HL-60 (cell line): ENCODE measurements at regions not wholly inside any gene's neighbourhood (a gene's known extent, or its start where the extent isn't known, plus 50 kb on each side); places are given as distances from the start of the nearest gene placed in this dataset.

Source experiments
- DNase-seq, 2 experiments: peaks; one replicate each; pipeline ENCODE4 v3.0.0-alpha.2; 2010 to 2020; ENCODE audit warnings: low read depth in 1 of 2, low spot score in 1 of 2
- H3K27ac ChIP-seq: fragments of 250-450 bp; sonication (Bioruptor Pico); replicated peaks from 2 replicates; pipeline ENCODE4 v1.5.1; 2020; ENCODE audit warnings: mild to moderate bottlenecking, moderate library complexity
- H3K27me3 ChIP-seq: fragments of 250-450 bp; sonication (Bioruptor Pico); 2 replicates; pipeline ENCODE4 v1.5.1; 2021; ENCODE audit warnings: mild to moderate bottlenecking, moderate library complexity; ENCODE audit not compliant: insufficient read depth, poor library complexity, severe bottlenecking
- H3K4me3 ChIP-seq: replicated peaks from 2 replicates; pipeline ENCODE4 v1.5.1; 2011; ENCODE audit warnings: mild to moderate bottlenecking, control low read depth, low read length; ENCODE audit not compliant: insufficient read depth
- CTCF ChIP-seq: IDR thresholded peaks from one replicate; pipeline ENCODE4 v1.5.1; 2011; ENCODE audit warnings: low read length, control low read depth, inconsistent platforms; ENCODE audit not compliant: insufficient read depth
- GABPA ChIP-seq: IDR thresholded peaks from 2 replicates; pipeline ENCODE4 v1.6.1; 2012; ENCODE audit warnings: low read depth
- POLR2AphosphoS5 ChIP-seq: IDR thresholded peaks from 2 replicates; pipeline ENCODE4 v1.6.1; 2012; ENCODE audit warnings: low read depth
- SPI1 ChIP-seq: IDR thresholded peaks from 2 replicates; pipeline ENCODE4 v1.6.1; 2012; ENCODE audit warnings: low read depth, mild to moderate bottlenecking, borderline replicate concordance
- TF ChIP-seq, protein P1 (sequence below): IDR thresholded peaks from 2 replicates; pipeline ENCODE4 v1.6.1; 2012; ENCODE audit warnings: low read depth; ENCODE audit not compliant: insufficient replicate concordance

DNA sequence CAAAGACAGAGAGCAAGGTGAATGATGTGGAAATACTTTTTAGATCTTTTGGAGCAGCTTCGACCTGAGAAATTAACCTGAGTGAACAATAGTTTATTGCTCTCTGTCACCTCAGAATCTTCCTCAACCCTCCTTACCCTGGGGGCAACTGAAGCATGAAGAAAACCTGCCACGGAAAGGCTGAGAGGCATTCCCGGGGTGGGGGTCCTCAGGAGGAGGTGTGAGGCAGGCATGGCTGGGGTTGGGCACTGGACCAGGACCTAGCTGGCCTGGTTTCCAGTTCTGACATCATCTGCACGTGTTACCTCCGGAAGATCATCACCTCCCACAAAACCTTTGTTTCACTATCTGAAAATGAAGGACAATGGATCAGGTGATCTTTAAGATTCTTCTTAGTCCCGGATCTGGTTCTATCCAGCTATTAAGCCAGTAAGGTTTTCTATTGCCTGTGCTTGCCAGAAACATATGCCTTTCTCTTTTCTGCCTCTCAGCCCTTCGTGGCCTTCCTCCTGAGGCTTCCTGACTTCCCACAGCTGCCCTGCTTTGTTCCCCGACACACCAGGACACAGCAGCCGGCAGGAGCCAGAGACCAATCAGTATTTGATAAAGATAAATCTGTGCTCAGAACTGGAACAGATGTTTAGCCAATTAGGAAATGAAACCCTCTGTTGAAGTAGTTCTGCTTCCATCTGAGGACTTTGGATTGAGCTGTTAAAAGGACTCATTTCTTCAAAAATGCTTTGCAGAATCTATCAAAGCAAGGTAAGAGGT lies 232.5 kb downstream of the TDRD15 start:
- Histone ChIP-seq H3K4me3 (no peak overlapping the region), H3K27me3 (no peaks in the 10 kb centered on the region), H3K27ac (no peak overlapping the region)
- TF ChIP-seq GABPA (no peak), SPI1 (no peak)
- no peak for DNase-seq

- H3K4me3 ChIP-seq, result no peak overlapping the region
- no peak overlapping the region for H3K27ac ChIP-seq
- no peak for DNase-seq
- TF ChIP-seq CTCF (no peak), POLR2AphosphoS5 (no peak), SPI1 (no peak), GABPA (no peak)
- TF ChIP-seq, protein P1, sequence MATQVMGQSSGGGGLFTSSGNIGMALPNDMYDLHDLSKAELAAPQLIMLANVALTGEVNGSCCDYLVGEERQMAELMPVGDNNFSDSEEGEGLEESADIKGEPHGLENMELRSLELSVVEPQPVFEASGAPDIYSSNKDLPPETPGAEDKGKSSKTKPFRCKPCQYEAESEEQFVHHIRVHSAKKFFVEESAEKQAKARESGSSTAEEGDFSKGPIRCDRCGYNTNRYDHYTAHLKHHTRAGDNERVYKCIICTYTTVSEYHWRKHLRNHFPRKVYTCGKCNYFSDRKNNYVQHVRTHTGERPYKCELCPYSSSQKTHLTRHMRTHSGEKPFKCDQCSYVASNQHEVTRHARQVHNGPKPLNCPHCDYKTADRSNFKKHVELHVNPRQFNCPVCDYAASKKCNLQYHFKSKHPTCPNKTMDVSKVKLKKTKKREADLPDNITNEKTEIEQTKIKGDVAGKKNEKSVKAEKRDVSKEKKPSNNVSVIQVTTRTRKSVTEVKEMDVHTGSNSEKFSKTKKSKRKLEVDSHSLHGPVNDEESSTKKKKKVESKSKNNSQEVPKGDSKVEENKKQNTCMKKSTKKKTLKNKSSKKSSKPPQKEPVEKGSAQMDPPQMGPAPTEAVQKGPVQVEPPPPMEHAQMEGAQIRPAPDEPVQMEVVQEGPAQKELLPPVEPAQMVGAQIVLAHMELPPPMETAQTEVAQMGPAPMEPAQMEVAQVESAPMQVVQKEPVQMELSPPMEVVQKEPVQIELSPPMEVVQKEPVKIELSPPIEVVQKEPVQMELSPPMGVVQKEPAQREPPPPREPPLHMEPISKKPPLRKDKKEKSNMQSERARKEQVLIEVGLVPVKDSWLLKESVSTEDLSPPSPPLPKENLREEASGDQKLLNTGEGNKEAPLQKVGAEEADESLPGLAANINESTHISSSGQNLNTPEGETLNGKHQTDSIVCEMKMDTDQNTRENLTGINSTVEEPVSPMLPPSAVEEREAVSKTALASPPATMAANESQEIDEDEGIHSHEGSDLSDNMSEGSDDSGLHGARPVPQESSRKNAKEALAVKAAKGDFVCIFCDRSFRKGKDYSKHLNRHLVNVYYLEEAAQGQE, result no peak
- no peaks in the 10 kb centered on the region for H3K27me3 ChIP-seq
These were observed 233.1 kb downstream of the TDRD15 start for GRCh38 chr2:21356857-21357255.

DNA sequence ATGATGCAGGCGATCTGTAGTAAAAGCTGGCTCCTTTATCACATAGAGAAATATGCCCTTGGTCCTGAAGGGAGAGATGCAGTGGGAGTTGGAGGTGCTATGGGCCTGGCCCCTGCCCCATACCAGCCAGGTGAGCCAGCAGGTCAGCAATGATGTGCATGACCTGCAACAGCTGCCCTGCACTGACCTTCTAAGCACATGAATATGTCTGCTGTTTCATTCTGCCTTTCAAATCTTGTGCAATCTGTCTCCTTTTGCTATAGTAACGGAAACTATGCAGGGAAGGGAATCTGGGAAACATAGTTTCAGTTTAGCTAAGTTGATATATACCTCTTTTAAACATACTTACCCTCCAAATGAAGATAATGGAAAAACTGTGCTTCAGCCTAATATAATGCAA lies 235.2 kb downstream of the TDRD15 start:
- TF ChIP-seq CTCF, result no peak
- TF ChIP-seq POLR2AphosphoS5, result no peak
- TF ChIP-seq, protein P1, result no peak
- no peak for TF ChIP-seq GABPA
- no peak for TF ChIP-seq SPI1
- no peak for DNase-seq
- Histone ChIP-seq H3K27ac (no peak overlapping the region), H3K4me3 (no peak overlapping the region), H3K27me3 (no peaks in the 10 kb centered on the region)

GRCh38 chr2:21361384-21361783 lies 237.6 kb downstream of the TDRD15 start:
- no peak overlapping the region for H3K4me3 ChIP-seq
- no peak for DNase-seq
- no peaks in the 10 kb centered on the region for H3K27me3 ChIP-seq
- H3K27ac ChIP-seq, result no peak overlapping the region
- TF ChIP-seq CTCF, result no peak
- no peak for TF ChIP-seq GABPA
- TF ChIP-seq POLR2AphosphoS5, result no peak
- TF ChIP-seq, protein P1, result no peak
- no peak for TF ChIP-seq SPI1
